ENCODE measurements at regions not wholly inside any gene's neighbourhood (a gene's known extent, or its start where the extent isn't known, plus 50 kb on each side); places are given as distances from the start of the nearest gene placed in this dataset.

DNA sequence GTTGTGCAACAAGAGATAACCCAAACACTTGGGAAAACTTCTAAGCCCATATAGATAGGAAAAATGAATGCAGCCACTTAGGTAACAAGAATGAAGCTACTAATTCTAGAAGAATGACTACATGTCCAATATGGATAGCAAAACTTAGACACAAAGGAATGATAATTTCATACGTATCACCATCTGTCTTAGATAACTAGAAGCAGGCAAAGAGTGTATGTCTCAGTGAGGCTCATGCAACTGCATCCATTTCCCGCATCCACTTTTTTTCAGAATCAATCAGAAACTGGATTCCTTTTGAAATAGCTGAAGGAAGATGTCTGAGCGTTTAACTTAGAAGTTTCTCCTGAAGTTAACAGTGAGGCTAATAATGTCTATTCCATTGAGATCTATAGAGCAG lies 408.7 kb upstream of the PITX2 start:
- DNase-seq (ENCODE audit: low read depth), result no peak
- H3K27me3 ChIP-seq (ENCODE audit: control insufficient read depth, insufficient read depth, low read length), result no peaks in the 10 kb centered on the region
- no peak overlapping the region for H3K4me3 ChIP-seq (ENCODE audit: low read depth, low read length)
- TF ChIP-seq CTCF (IDR thresholded peaks at IDR 0.05; ENCODE audit: insufficient read depth, low read depth, low read length), result no peak
- POLR2A ChIA-PET, result no interaction called here
- CTCF ChIA-PET, result no interaction called here
- H3K36me3 ChIP-seq (ENCODE audit: control insufficient read depth, insufficient read depth, low read length), result no peaks in the 10 kb centered on the region

DNA sequence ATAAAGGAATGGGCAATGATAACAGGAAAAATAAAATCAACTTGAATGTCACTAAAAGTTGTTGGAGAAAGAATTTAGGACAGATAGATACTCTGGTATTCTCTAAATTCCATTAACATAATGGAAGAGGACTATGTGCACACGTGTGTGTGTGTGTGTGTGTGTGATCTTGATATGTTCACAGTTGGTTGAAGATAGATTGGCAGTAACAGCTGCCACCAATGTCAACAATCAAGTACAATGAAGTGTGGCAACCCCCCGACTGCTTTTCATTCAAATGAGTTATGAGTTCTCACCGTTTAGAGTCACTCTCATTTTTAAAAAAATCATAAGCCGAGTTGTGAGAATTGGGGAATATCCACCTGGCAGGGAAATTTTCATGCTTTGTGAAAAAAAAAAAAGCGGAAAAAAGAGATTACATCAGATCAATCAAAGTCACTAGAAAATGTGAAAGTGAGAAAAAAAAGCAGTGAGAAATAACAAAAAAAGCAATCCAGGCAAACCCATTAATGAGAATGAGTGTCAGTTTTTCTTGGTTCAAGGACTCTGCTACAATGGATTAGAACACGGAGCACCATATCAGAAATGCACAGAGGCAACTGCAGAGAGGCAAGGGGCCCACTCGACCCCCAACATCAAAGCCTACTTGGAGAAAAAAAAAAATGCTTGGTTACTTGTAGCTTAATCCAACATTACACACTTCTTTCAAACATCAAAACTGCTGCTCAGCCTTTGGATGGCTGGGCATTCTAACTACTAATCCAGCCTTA lies 414.9 kb upstream of the PITX2 start:
- POLR2A ChIA-PET, result no interaction called here
- no peaks in the 10 kb centered on the region for H3K27me3 ChIP-seq (ENCODE audit: control insufficient read depth, insufficient read depth, low read length)
- TF ChIP-seq CTCF (IDR thresholded peaks at IDR 0.05; ENCODE audit: insufficient read depth, low read depth, low read length), result no peak
- no peak for DNase-seq (ENCODE audit: low read depth)
- CTCF ChIA-PET, result interaction anchor here (0.6 kb wide), 1 partner anchor 112 kb away, joined by 3 read pairs; no protein-coding TSS in a partner anchor
- no peaks in the 10 kb centered on the region for H3K36me3 ChIP-seq (ENCODE audit: control insufficient read depth, insufficient read depth, low read length)
- H3K4me3 ChIP-seq (ENCODE audit: low read depth, low read length), result no peak overlapping the region

DNA sequence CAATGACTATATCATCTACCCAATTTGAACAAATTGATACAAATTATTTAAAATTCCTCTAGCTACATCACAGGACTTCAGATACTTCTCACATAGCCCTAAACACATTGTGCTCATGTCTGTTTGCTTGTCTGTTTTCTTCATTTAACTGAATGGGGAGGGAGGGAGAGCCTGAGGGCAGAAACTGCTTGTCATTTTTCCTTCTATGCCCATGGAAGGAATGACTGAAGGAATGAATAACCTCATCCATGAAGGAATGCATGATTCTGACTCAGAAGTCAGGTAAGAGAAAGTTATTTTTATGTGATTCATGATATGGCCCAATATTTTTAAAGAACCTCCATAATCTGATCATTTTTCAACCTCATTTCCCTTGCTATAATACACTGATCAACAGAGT lies 418.0 kb upstream of the PITX2 start:
- CTCF ChIA-PET, result interaction anchor here (1.3 kb wide), 1 partner anchor 13 kb away, joined by 4 read pairs; no protein-coding TSS in a partner anchor

DNA sequence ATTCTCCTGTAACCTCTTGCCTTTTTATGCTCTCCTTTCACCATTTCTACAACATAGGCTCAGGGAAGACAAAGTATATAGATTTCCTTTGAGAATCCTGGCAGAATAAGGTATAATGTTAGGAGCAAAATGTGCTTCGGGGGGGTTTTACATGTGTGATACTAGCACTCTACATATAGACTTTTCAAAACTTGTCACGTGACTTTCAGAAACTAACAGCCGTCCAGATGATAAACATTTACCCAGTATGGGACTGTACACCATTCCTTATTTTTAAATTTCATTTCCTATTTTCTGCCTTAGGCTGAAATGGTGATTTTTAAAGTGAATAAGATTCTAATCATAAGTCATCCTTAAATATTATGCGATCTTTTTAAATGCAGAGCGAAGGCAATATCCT lies 420.4 kb upstream of the PITX2 start:
- H3K27me3 ChIP-seq (ENCODE audit: control insufficient read depth, insufficient read depth, low read length), result no peaks in the 10 kb centered on the region
- ChIA-PET CTCF (no interaction called here), POLR2A (no interaction called here)
- H3K4me3 ChIP-seq (ENCODE audit: low read depth, low read length), result no peak overlapping the region
- no peak for DNase-seq (ENCODE audit: low read depth)
- no peaks in the 10 kb centered on the region for H3K36me3 ChIP-seq (ENCODE audit: control insufficient read depth, insufficient read depth, low read length)
- TF ChIP-seq CTCF (IDR thresholded peaks at IDR 0.05; ENCODE audit: insufficient read depth, low read depth, low read length), result no peak

More for the DNA sequence above, 418.0 kb upstream of the PITX2 start:
- POLR2A ChIA-PET, result no interaction called here
- Histone ChIP-seq H3K36me3 (ENCODE audit: control insufficient read depth, insufficient read depth, low read length) (no peaks in the 10 kb centered on the region), H3K27me3 (ENCODE audit: control insufficient read depth, insufficient read depth, low read length) (no peaks in the 10 kb centered on the region), H3K4me3 (ENCODE audit: low read depth, low read length) (no peak overlapping the region)
- TF ChIP-seq CTCF (IDR thresholded peaks at IDR 0.05; ENCODE audit: insufficient read depth, low read depth, low read length), result no peak
- DNase-seq (ENCODE audit: low read depth), result no peak

- ChIA-PET POLR2A (no interaction called here), CTCF (no interaction called here)
- Histone ChIP-seq H3K27me3 (ENCODE audit: control insufficient read depth, insufficient read depth, low read length) (no peaks in the 10 kb centered on the region), H3K36me3 (ENCODE audit: control insufficient read depth, insufficient read depth, low read length) (no peaks in the 10 kb centered on the region), H3K4me3 (ENCODE audit: low read depth, low read length) (no peak overlapping the region)
- DNase-seq (ENCODE audit: low read depth), result no peak
- TF ChIP-seq CTCF (IDR thresholded peaks at IDR 0.05; ENCODE audit: insufficient read depth, low read depth, low read length), result no peak
These were observed 423.1 kb upstream of the PITX2 start for GRCh38 chr4:111045992-111046391.
